H1 (cell line): ENCODE measurements at regions not wholly inside any gene's neighbourhood (a gene's known extent, or its start where the extent isn't known, plus 50 kb on each side); places are given as distances from the start of the nearest gene placed in this dataset.

Experiments used
- CTCF ChIA-PET: fragments of 300-600 bp; sonication (Branson Sonifier 250); formaldehyde crosslinking; loops from one replicate; lab custom pipeline; 2021; ENCODE audit not compliant: partially characterized antibody; lab: Charles Lee
- POLR2A ChIA-PET: fragments of 300-600 bp; sonication (Branson Sonifier 250); formaldehyde crosslinking; loops from one replicate; lab custom pipeline; 2021; ENCODE audit warnings: inconsistent platforms; ENCODE audit not compliant: partially characterized antibody; lab: Charles Lee
- DNase-seq, 2 experiments: peaks; one replicate each; pipeline versions ENCODE4 v3.0.0 to v3.0.0-alpha.2; 2010 to 2022; ENCODE audit warnings: low spot score in 2 of 2, low read depth in 1 of 2, mixed read lengths in 1 of 2
- FAIRE-seq: peaks from 2 replicates; lab custom pipeline; 2011; peaks lifted over from hg19 to GRCh38; lab: Jason Lieb, UNC
- H2AFZ ChIP-seq: 2 replicates; pipeline ENCODE4 v1.8.1; 2012; ENCODE audit warnings: low read length, inconsistent platforms
- H2AK5ac ChIP-seq: 2 replicates; pipeline ENCODE4 v1.6.1; 2013; ENCODE audit warnings: low read depth, low read length
- H2BK120ac ChIP-seq: replicated peaks from 2 replicates; pipeline ENCODE3; 2013; ENCODE audit warnings: low read depth, low read length, inconsistent platforms
- H2BK12ac ChIP-seq: 2 replicates; pipeline ENCODE4 v1.6.1; 2013; ENCODE audit warnings: low read depth, low read length
- H2BK15ac ChIP-seq: 2 replicates; pipeline ENCODE4 v1.6.1; 2013; ENCODE audit warnings: low read length
- H2BK20ac ChIP-seq: 2 replicates; pipeline ENCODE4 v1.6.1; 2013; ENCODE audit warnings: low read length
- H2BK5ac ChIP-seq: 2 replicates; pipeline ENCODE4 v1.6.1; 2013; ENCODE audit warnings: low read depth, low read length
- H3K14ac ChIP-seq: 2 replicates; pipeline ENCODE4 v1.6.1; 2013; ENCODE audit warnings: inconsistent platforms; ENCODE audit not compliant: insufficient read length
- H3K18ac ChIP-seq: 2 replicates; pipeline ENCODE4 v1.6.1; 2013; ENCODE audit warnings: low read length; ENCODE audit errors: extremely low read depth
- H3K23ac ChIP-seq: 2 replicates; pipeline ENCODE4 v1.6.1; 2013; ENCODE audit warnings: inconsistent platforms; ENCODE audit not compliant: insufficient read length
- H3K23me2 ChIP-seq: 2 replicates; pipeline ENCODE4 v1.6.1; 2013; ENCODE audit warnings: low read depth, low read length
- H3K27ac ChIP-seq: 2 replicates; pipeline ENCODE4 v1.6.1; 2011; ENCODE audit warnings: low read depth, low read length, inconsistent platforms
- H3K27me3 ChIP-seq, 4 experiments: replicated peaks in 1 of 4; 1 replicate in 1 of 4; 2 replicates in 3 of 4; pipeline versions ENCODE4 v1.6.1 to v1.8.1; 2011 to 2013; ENCODE audit warnings: low read length in 3 of 4, mild to moderate bottlenecking in 3 of 4, inconsistent platforms in 2 of 4, mixed read lengths in 2 of 4, moderate library complexity in 1 of 4; ENCODE audit not compliant: control insufficient read depth in 3 of 4, insufficient read depth in 3 of 4; ENCODE audit errors: extremely low read depth in 1 of 4
- H3K36me3 ChIP-seq, 4 experiments: 2 replicates each; pipeline versions ENCODE4 v1.6.1 to v1.8.1; 2011 to 2013; ENCODE audit warnings: mild to moderate bottlenecking in 4 of 4, low read length in 3 of 4, moderate library complexity in 2 of 4, control low read depth in 1 of 4, inconsistent platforms in 1 of 4; ENCODE audit not compliant: insufficient read depth in 4 of 4, control insufficient read depth in 2 of 4
- H3K4ac ChIP-seq: replicated peaks from 2 replicates; pipeline ENCODE3; 2013; ENCODE audit warnings: low read length, low read depth, mixed read lengths, inconsistent platforms; ENCODE audit not compliant: insufficient read length
- H3K4me1 ChIP-seq, 4 experiments: replicated peaks in 1 of 4; 1 replicate in 1 of 4; 2 replicates in 3 of 4; pipeline versions ENCODE4 v1.6.1 to v1.8.1; 2011 to 2013; ENCODE audit warnings: low read length in 3 of 4, inconsistent platforms in 2 of 4, mixed read lengths in 1 of 4; ENCODE audit not compliant: insufficient read depth in 4 of 4, control insufficient read depth in 3 of 4
- H3K4me2 ChIP-seq, 2 experiments: 2 replicates each; pipeline versions ENCODE4 v1.6.1 to v1.8.1; 2011 to 2013; ENCODE audit warnings: low read depth in 2 of 2, low read length in 2 of 2, control low read depth in 1 of 2, inconsistent platforms in 1 of 2, mild to moderate bottlenecking in 1 of 2; ENCODE audit not compliant: insufficient read depth in 1 of 2
- H3K4me3 ChIP-seq, 4 experiments: fragments of 200-600, 300-600 bp in 1 of 4; sonication (generic), shearing (Covaris generic), sonication (Bioruptor Twin) in 1 of 4; 2 replicates each; pipeline versions ENCODE4 v1.5.1 to v1.8.1; 2011 to 2016; ENCODE audit warnings: low read length in 4 of 4, low read depth in 3 of 4, control low read depth in 2 of 4, inconsistent platforms in 2 of 4, mild to moderate bottlenecking in 2 of 4, mixed read lengths in 1 of 4, moderate library complexity in 1 of 4; ENCODE audit not compliant: insufficient read depth in 2 of 4; ENCODE audit errors: extremely low read depth in 1 of 4
- H3K56ac ChIP-seq: replicated peaks from 2 replicates; pipeline ENCODE3; 2013; ENCODE audit warnings: low read depth, mild to moderate bottlenecking, mixed read lengths, low read length, inconsistent platforms; ENCODE audit not compliant: insufficient read length
- H3K79me1 ChIP-seq: 2 replicates; pipeline ENCODE4 v1.6.1; 2013; ENCODE audit warnings: low read depth, low read length, control low read depth
- H3K79me2 ChIP-seq, 2 experiments: 2 replicates each; pipeline versions ENCODE4 v1.6.1 to v1.8.1; 2012 to 2013; ENCODE audit warnings: low read length in 2 of 2, mild to moderate bottlenecking in 2 of 2, inconsistent platforms in 1 of 2; ENCODE audit not compliant: insufficient read depth in 2 of 2, control insufficient read depth in 1 of 2
- H3K9ac ChIP-seq, 4 experiments: replicated peaks in 1 of 4; 1 replicate in 1 of 4; 2 replicates in 3 of 4; pipeline versions ENCODE4 v1.6.1 to v1.8.1; 2011 to 2013; ENCODE audit warnings: low read depth in 3 of 4, low read length in 3 of 4, control low read depth in 2 of 4, mild to moderate bottlenecking in 2 of 4, moderate library complexity in 2 of 4, inconsistent platforms in 1 of 4; ENCODE audit errors: extremely low read depth in 1 of 4
- H3K9me3 ChIP-seq, 2 experiments: 2 replicates each; pipeline versions ENCODE4 v1.6.1 to v1.8.1; 2012 to 2013; ENCODE audit warnings: mild to moderate bottlenecking in 2 of 2, moderate library complexity in 2 of 2, control low read depth in 1 of 2, inconsistent platforms in 1 of 2, low read depth in 1 of 2, low read length in 1 of 2, mixed read lengths in 1 of 2; ENCODE audit not compliant: insufficient read depth in 2 of 2
- H4K20me1 ChIP-seq, 2 experiments: replicated peaks in 1 of 2; 2 replicates each; pipeline versions ENCODE3 to v1.8.1; 2011 to 2013; ENCODE audit warnings: inconsistent platforms in 2 of 2, low read length in 2 of 2, mild to moderate bottlenecking in 1 of 2; ENCODE audit not compliant: insufficient read depth in 2 of 2, control insufficient read depth in 1 of 2
- H4K5ac ChIP-seq: 2 replicates; pipeline ENCODE4 v1.6.1; 2013; ENCODE audit warnings: low read length, low read depth, mixed read lengths, inconsistent platforms; ENCODE audit not compliant: insufficient read length
- H4K8ac ChIP-seq: 2 replicates; pipeline ENCODE4 v1.8.0; 2013; ENCODE audit warnings: mild to moderate bottlenecking, moderate library complexity, low read length, inconsistent platforms; ENCODE audit not compliant: insufficient read depth; ENCODE audit errors: extremely low read depth
- H4K91ac ChIP-seq: replicated peaks from 2 replicates; pipeline ENCODE3; 2013; ENCODE audit warnings: low read length, mixed read lengths, inconsistent platforms; ENCODE audit not compliant: insufficient read length
- ASH2L ChIP-seq: fragments of 200-600, 300-600 bp; sonication (generic); IDR thresholded peaks from one replicate; pipeline ENCODE4 v1.7.1; 2017; ENCODE audit warnings: low read length
- CHD1 ChIP-seq: IDR thresholded peaks from 2 replicates; pipeline ENCODE4 v1.6.1; 2012; ENCODE audit warnings: low read depth, low read length, improper control_type of control experiment
- GTF2F1 ChIP-seq: IDR thresholded peaks from 2 replicates; pipeline ENCODE4 v1.6.1; 2012; ENCODE audit warnings: low read depth, low read length, improper control_type of control experiment, borderline replicate concordance
- JUN ChIP-seq: IDR thresholded peaks from 2 replicates; pipeline ENCODE4 v1.6.1; 2011; ENCODE audit warnings: low read depth, mild to moderate bottlenecking, improper control_type of control experiment, low read length
- KDM5A ChIP-seq: fragments of 200-600 bp; IDR thresholded peaks from 2 replicates; pipeline ENCODE4 v1.7.1; 2012; ENCODE audit warnings: mild to moderate bottlenecking, low read length, inconsistent platforms, mixed read lengths
- POLR2A ChIP-seq, 2 experiments: IDR thresholded peaks; 1 replicate in 1 of 2; 2 replicates in 1 of 2; pipeline ENCODE4 v1.6.1; 2011; ENCODE audit warnings: low read depth in 2 of 2, low read length in 2 of 2, mild to moderate bottlenecking in 2 of 2; ENCODE audit errors: control extremely low read depth in 1 of 2
- RBBP5 ChIP-seq: IDR thresholded peaks from 2 replicates; pipeline ENCODE4 v1.7.1; 2012; ENCODE audit warnings: low read depth, mild to moderate bottlenecking, inconsistent platforms, low read length, moderate library complexity, borderline replicate concordance
- SRF ChIP-seq: IDR thresholded peaks from 2 replicates; pipeline ENCODE4 v1.6.1; 2011; ENCODE audit warnings: mild to moderate bottlenecking, low read depth, low read length, moderate library complexity
- TBP ChIP-seq: IDR thresholded peaks from 2 replicates; pipeline ENCODE4 v1.6.1; 2011; ENCODE audit warnings: low read depth, low read length, improper control_type of control experiment
- WGBS, 2 experiments: shearing (Covaris generic) in 1 of 2; methylation state at CpG; one replicate each; pipeline versions ENCODE4 v1.1.6 to v1.1.7; 2013 to 2015; ENCODE audit warnings: low lambda C conversion rate in 2 of 2, mixed read lengths in 2 of 2, inconsistent platforms in 1 of 2, low coverage in 1 of 2, missing lambda C conversion rate in 1 of 2; ENCODE audit not compliant: insufficient replicate concordance in 2 of 2, insufficient coverage in 1 of 2, insufficient read length in 1 of 2; ENCODE audit errors: extremely low coverage in 1 of 2, missing lambda C conversion rate in 1 of 2; 5-methylcytosine and 5-hydroxymethylcytosine counted together
- TF ChIP-seq, protein P1 (sequence below): IDR thresholded peaks from 2 replicates; pipeline ENCODE4 v1.6.1; 2011; ENCODE audit warnings: low read depth, mild to moderate bottlenecking, low read length; ENCODE audit not compliant: insufficient read depth
- TF ChIP-seq, protein P2 (sequence below): IDR thresholded peaks from 2 replicates; pipeline ENCODE4 v1.6.1; 2012; ENCODE audit warnings: low read length, inconsistent platforms
- TF ChIP-seq, protein P3 (sequence below): IDR thresholded peaks from 2 replicates; pipeline ENCODE4 v1.6.1; 2012; ENCODE audit warnings: inconsistent platforms

- H2AK5ac ChIP-seq, result no peak overlapping the region
- no peak overlapping the region for H2AFZ ChIP-seq
- POLR2A ChIA-PET, result no interaction called here
Measured at GRCh38 chr10:2716596-2716995, 350.8 kb upstream of the PFKP start.

More at GRCh38 chr10:2716596-2716995, 350.8 kb upstream of the PFKP start:
- Histone ChIP-seq H3K4me3 (no peak overlapping the region), H2BK20ac (no peak overlapping the region), H3K27me3 (no peaks in the 10 kb centered on the region), H3K9ac (no peak overlapping the region), H2BK5ac (no peak overlapping the region), H2BK15ac (no peak overlapping the region), H3K36me3 (no peaks in the 10 kb centered on the region), H3K4me2 (no peak overlapping the region), H4K8ac (no peak overlapping the region), H3K56ac (no peak overlapping the region), H2BK120ac (no peak overlapping the region), H2BK12ac (no peak overlapping the region), H3K27ac (no peak overlapping the region), H3K23ac (no peak overlapping the region), H3K4me1 (peaks cover 0 to 5% (median 2%) of the 10 kb centered on the region in 4 experiments; a peak in 3 of 7 replicates), H3K4ac (no peak overlapping the region), H3K9me3 (peaks cover under 1 to 1% of the 10 kb centered on the region in 2 experiments; a peak in 1 of 4 replicates), H3K18ac (no peak overlapping the region), H3K14ac (no peak overlapping the region), H3K23me2 (no peaks in the 10 kb centered on the region), H3K79me2 (no peaks in the 10 kb centered on the region), H3K79me1 (no peaks in the 10 kb centered on the region), H4K20me1 (no peaks in the 10 kb centered on the region), H4K91ac (no peak overlapping the region), H4K5ac (no peak overlapping the region)
- WGBS, 2 experiments, result 95% methylated on average over 9 of the region's 9 CpGs; no CpG with 5 or more reads in 1 of the 2 experiments
- CTCF ChIA-PET, result no interaction called here
- DNase-seq (no peak), FAIRE-seq (no peak)
- TF ChIP-seq RBBP5, result no peak
- TF ChIP-seq, protein P1, sequence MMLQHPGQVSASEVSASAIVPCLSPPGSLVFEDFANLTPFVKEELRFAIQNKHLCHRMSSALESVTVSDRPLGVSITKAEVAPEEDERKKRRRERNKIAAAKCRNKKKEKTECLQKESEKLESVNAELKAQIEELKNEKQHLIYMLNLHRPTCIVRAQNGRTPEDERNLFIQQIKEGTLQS, result no peak
- no peak for TF ChIP-seq SRF
- TF ChIP-seq GTF2F1, result no peak
- TF ChIP-seq KDM5A, result no peak
- no peak for TF ChIP-seq POLR2A (IDR thresholded peaks at IDR 0.05; ENCODE audit: control extremely low read depth in 1 of 2, low read depth in 2 of 2, low read length in 2 of 2)
- no peak for TF ChIP-seq JUN
- no peak for TF ChIP-seq CHD1
- TF ChIP-seq, protein P2, sequence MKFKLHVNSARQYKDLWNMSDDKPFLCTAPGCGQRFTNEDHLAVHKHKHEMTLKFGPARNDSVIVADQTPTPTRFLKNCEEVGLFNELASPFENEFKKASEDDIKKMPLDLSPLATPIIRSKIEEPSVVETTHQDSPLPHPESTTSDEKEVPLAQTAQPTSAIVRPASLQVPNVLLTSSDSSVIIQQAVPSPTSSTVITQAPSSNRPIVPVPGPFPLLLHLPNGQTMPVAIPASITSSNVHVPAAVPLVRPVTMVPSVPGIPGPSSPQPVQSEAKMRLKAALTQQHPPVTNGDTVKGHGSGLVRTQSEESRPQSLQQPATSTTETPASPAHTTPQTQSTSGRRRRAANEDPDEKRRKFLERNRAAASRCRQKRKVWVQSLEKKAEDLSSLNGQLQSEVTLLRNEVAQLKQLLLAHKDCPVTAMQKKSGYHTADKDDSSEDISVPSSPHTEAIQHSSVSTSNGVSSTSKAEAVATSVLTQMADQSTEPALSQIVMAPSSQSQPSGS, result no peak
- TF ChIP-seq, protein P3, sequence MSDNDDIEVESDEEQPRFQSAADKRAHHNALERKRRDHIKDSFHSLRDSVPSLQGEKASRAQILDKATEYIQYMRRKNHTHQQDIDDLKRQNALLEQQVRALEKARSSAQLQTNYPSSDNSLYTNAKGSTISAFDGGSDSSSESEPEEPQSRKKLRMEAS, result no peak
- TF ChIP-seq ASH2L, result no peak
- TF ChIP-seq TBP, result no peak
